GM21576 (cell line): ENCODE measurements at regions not wholly inside any gene's neighbourhood (a gene's known extent, or its start where the extent isn't known, plus 50 kb on each side); places are given as distances from the start of the nearest gene placed in this dataset.

Experiments
- ATAC-seq: cut with Tn5 transposase; IDR thresholded peaks from one replicate; pipeline ENCODE4 v1.9.1; 2021; ENCODE audit warnings: mild to moderate bottlenecking, moderate library complexity; ENCODE audit not compliant: unreplicated experiment

DNA sequence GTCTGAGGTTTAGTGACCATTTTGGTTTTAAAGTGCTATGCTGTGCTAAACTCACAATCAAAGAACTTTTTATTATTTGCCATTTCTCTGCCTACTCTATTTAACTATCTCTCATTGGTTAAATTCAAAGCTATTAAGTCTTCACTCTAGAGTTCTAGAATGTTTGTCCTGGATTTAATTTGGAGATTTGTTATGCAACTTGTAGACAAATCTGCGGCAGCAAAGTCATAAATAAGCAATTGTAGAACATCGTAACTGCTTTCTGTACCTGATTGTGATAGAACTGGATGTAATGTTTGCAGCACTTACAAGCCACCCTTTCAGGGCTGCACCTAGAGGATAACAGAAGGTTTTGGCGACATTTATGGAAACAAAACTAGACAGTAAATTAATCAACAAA lies 566.5 kb upstream of the ADGRL2 start:
- ATAC-seq = no peak

GRCh38 chr1:81233591-81233990 lies 567.1 kb upstream of the ADGRL2 start:
- no peak for ATAC-seq

DNA sequence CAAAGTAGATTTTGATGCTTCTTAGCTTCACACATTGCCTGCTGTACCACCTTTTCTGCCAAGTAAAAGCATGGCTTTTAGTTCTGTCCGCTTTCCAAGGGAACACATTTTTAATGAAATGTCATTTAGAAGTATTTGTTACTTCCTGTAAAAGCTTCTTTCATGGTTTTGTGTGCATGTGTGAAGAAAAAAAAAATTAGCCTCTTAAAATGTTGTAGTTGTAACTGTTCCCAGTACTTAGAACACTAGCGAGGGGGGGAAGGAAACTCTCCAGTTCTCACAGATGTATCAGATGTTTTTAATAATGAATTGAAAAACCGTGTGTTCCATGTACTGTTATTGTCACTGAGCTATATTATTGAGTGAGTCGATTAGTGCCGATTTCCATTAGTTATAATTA lies 568.3 kb upstream of the ADGRL2 start:
- no peak for ATAC-seq

GRCh38 chr1:81231729-81232038 lies 569.0 kb upstream of the ADGRL2 start:
- no peak for ATAC-seq

DNA sequence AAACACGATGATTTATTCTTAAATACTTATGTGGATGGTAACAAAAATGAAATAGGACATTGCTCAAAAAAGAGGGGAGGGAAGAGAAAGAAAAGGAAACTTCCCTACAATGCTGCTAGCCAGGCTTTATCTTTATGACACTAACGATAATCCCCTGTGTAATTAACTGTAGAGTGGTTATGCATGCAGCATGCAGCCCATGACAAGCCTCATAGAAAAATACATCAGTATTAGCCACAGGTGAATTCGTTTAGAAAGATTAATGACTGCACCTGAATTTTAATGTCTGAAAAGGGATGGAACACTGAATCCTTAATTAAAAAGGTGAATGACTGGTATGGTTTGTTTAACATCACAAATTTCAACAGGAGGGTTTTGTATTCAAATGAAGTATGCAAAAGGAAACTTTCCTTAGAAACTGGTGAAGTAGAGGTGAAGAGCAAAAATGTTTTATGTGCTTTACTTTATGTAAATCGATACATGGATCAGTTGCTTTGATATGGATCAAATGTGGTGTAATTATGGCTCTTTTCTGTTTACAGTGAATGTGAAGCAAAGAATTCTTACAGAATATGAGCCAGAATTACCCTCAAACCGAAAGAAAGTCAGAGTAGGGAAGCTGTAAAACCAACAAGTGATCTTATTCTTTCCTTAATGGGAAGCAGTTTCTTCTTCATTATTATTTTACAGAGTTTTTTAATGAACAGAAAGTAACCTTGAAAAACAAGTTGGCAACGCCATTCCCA lies 569.6 kb upstream of the ADGRL2 start:
- ATAC-seq = no peak

DNA sequence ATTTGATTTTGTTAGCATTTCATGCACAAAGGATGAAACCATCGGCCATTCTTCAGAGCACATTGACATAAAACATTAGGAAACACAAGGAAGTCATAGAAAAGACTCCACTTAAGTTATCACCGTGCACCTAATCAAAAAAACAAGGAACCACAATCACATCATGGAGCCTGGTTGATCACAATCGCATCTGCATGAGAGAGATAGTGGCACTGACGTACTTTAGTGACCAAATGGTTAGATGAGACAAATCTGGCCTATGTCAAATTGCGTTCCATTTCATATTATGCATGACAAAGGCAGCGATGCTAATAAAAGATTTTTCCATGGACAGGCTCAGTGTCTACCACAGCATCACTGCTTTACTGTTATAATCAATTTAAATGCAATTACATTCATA lies 571.8 kb upstream of the ADGRL2 start:
- ATAC-seq = no peak

GRCh38 chr1:81226603-81226928 lies 574.2 kb upstream of the ADGRL2 start:
- ATAC-seq = no peak

DNA sequence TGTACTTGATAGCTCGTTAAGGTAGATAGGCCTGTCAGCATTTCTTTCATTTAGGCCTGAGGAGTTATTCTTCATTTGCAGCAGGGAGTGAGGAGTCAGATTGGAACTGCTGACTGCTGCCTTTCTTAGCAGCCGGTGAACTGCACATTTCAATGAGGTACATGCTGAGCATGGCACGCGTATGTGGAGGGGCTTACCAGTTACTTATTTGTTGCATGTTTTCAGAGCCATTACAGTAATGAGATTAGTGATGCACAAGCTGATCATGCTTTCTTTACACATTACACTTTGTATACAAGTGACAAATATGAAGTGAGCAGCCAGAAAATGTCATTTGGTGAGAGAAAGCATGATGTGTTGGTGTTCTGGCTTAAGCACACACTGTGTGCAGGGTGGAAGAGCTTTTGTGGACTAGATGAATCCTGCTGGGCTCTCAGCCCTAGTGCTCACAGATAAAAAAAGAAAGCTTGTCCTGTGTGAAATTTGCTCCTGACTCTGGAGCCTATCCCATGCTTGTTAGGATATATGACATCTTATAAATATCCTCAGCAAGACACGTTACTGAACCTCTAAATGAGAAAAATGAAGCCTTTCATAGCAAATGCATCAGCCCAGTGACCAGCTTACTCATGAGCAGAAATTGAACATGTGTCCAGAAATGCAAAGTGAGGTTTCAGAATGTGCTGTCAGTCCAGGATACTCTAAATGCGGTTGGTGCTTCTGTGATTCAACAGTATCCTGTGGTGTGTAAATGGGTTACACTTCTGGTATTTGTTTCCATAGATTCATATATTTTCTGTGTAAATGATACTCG lies 574.7 kb upstream of the ADGRL2 start:
- peak; percentile 88 for ATAC-seq

DNA sequence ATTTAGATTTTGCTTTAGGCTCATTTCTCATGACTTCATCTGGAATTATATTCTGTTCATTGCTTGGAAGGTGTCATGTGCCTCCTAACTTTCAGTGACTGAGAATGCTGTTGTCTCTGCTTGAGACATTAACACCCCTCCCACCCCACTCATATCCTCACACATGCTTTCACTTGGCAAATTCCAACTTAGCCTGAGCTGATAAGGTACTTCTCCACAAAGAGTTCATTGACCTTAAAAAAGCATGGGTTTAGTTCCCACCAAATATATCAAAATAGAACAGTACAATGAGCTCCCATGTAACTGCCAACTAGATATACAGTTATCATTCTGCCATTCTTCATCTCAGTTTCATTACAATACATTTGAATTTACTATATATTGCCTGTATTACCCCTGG lies 576.5 kb upstream of the ADGRL2 start:
- no peak for ATAC-seq

- no peak for ATAC-seq
Measured at GRCh38 chr1:81221564-81221963, 579.2 kb upstream of the ADGRL2 start.

- ATAC-seq = no peak
Measured at GRCh38 chr1:81220614-81221071, 580.1 kb upstream of the ADGRL2 start.

- ATAC-seq = no peak
Measured at GRCh38 chr1:81217058-81217457, 583.7 kb upstream of the ADGRL2 start.

DNA sequence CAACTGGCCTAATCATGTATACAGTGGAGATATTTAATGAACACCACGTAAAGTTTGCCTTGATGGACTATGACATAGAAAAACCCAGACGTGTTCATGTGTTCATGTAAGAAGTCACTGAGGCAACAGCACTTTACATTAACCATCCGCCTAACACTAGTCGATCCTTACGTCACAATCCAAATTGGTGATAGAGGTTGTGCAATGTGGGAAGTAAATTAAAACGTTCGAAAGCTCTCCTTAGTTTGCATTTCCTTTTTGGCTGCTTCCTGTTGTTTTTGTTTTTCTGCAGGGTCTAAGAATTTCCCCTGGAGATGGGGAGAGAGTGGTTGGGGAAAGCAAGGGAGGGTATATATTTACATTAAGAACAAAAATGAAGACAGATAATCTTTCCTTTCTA lies 587.5 kb upstream of the ADGRL2 start:
- no peak for ATAC-seq

GRCh38 chr1:81209461-81209860 lies 591.3 kb upstream of the ADGRL2 start:
- ATAC-seq = no peak

DNA sequence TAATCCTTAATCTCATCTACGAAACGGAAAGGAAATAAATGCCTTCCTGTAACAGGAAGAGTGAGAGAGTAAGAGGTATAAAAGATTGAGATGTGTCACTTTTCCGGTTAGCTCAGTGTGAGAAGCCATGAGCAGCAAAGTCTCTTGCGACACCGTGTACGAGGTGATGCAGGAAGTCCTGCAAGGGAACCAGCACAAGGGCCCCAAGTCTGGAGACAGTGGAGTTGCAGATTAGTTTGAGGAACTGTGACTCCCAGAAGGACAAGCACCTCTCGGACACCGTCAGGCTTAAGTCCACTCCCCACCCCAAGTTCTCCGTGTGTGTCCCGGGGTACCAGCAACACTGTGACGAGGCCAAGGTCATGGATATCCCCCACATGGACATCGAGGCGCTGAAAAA lies 592.3 kb upstream of the ADGRL2 start:
- no peak for ATAC-seq

DNA sequence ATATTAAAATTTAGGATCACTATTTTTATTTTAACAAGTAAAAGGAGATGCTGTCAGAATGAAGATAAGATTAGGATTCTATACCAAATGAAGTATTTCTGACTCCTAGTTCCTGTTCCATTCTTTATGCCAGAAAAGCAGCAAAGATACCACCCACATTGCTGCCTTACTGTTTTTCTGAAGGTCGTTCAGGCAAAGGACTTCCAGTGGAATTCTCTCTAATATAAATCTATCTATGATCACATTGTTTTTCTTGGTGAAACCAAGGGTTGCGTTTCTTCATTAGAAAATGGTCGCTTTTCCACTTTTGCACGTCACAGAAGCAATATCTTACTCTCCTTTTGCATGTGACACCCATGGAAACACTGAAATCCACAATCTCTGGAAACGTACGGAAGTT lies 594.8 kb upstream of the ADGRL2 start:
- ATAC-seq = no peak

- no peak for ATAC-seq
Measured at GRCh38 chr1:81201779-81202178, 599.0 kb upstream of the ADGRL2 start.

- ATAC-seq = no peak
Measured at GRCh38 chr1:81197591-81197990, 603.1 kb upstream of the ADGRL2 start.

DNA sequence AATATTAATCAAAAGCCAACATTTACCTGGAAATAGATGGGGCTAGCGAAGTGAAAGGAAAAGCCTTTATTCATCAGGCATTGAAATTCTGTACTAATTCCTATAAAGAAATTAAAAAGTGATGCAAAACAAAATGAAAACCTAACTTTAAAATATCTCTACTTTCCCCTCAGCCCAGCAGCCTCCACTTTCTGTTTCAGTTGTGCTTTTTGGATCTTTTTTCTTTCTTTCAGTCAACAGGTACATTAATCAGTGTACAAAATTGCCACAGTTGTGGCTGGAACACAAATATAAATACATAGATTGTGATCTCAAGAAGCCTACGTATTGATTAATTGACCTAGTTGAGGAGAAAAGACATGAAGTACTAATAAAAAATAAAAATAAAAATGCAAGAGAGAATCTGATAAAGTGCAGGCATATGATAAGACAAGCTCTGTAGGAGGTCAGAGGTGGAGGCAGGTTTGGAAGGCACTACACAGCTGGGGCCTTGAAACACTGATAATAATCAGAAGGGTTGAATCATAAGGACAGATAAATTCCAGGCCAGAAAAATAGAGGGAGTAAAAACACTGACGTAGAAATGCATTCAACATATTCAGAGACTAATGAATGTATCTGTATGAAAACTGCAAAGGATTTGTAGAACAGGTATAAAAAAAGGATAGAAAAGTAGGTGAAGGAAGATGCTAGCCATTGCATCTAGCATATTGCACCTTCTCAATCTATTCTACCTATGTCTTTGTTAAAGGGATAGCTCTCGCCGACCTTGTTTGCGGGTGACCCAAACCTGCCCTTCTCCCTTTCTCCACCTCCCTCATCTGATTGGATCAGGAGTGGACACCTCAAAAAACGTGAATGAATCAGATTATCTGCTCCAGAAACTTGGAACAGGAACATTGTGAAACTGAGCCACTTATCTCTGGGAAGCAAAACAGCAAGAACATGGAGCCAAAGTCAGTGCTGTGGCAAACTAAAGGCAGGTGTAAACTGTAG lies 607.8 kb upstream of the ADGRL2 start:
- no peak for ATAC-seq

- ATAC-seq = no peak
Measured at GRCh38 chr1:81190003-81190402, 610.7 kb upstream of the ADGRL2 start.

DNA sequence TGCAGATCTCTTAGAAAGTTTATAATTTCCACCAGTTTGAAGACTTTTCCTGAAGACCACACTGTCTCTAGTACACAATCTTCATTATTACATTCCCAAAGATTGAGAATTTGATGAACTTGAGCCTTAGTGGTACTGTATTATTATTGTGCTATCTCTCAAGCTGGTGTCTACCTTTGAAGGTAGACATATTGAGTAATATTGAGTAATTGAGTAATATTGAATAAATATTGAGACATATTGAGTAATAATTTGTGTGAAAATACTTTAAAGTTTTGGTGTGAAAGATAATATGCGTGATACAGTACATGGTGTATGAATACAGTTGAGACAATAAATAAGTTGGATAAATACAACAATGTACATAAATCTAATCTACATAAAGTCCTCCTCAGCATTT lies 613.1 kb upstream of the ADGRL2 start:
- no peak for ATAC-seq
